CD4-positive, CD25-positive, alpha-beta regulatory T cell (primary cell): ENCODE measurements at regions not wholly inside any gene's neighbourhood (a gene's known extent, or its start where the extent isn't known, plus 50 kb on each side); places are given as distances from the start of the nearest gene placed in this dataset.

Experiments used
- ATAC-seq, 2 donors: fragments of 150-1000 bp; cut with Tn5 transposase; one replicate each; pipeline ENCODE4 v1.10.0; 2021; ENCODE audit warnings: low read depth in 2 of 2, moderate number of reproducible peaks in 2 of 2, moderate library complexity in 1 of 2
- DNase-seq, 3 donors: peaks; one replicate each; pipeline versions ENCODE4 v3.0.0 to v3.0.0-alpha.2; 2012 to 2022; ENCODE audit warnings: mixed read lengths in 1 of 3
- H3K27ac ChIP-seq: one replicate; pipeline ENCODE4 v1.7.0; 2013; ENCODE audit warnings: mild to moderate bottlenecking, low read length; ENCODE audit not compliant: insufficient read depth, poor library complexity, severe bottlenecking
- H3K27me3 ChIP-seq: one replicate; pipeline ENCODE4 v1.7.0; 2013; ENCODE audit warnings: low read length; ENCODE audit not compliant: control insufficient read depth, insufficient read depth
- H3K36me3 ChIP-seq: one replicate; pipeline ENCODE4 v1.7.0; 2013; ENCODE audit warnings: mild to moderate bottlenecking, low read length, moderate library complexity; ENCODE audit not compliant: control insufficient read depth, insufficient read depth
- H3K4me1 ChIP-seq: 2 replicates; pipeline ENCODE4 v1.7.0; 2013; ENCODE audit warnings: mild to moderate bottlenecking, low read length; ENCODE audit not compliant: insufficient read depth, control insufficient read depth, poor library complexity, severe bottlenecking
- H3K4me3 ChIP-seq: one replicate; pipeline ENCODE4 v1.7.0; 2013; ENCODE audit warnings: low read depth, mild to moderate bottlenecking, low read length, moderate library complexity
- H3K9me3 ChIP-seq, 2 experiments: 1 replicate in 1 of 2; 2 replicates in 1 of 2; pipeline ENCODE4 v1.7.0; 2013; ENCODE audit warnings: low read length in 2 of 2, mild to moderate bottlenecking in 1 of 2, moderate library complexity in 1 of 2; ENCODE audit not compliant: control insufficient read depth in 2 of 2
- H3K27ac Mint-ChIP-seq, 3 donors: one replicate each; pipeline ENCODE4 v1.8.0; 2020 to 2022; ENCODE audit warnings: mild to moderate bottlenecking in 3 of 3, mixed read lengths in 3 of 3, moderate library complexity in 2 of 3
- H3K27me3 Mint-ChIP-seq: one replicate; pipeline ENCODE4 v1.8.0; 2022; ENCODE audit warnings: mild to moderate bottlenecking, mixed read lengths
- H3K36me3 Mint-ChIP-seq: one replicate; pipeline ENCODE4 v1.8.0; 2020; ENCODE audit warnings: mixed read lengths
- H3K4me1 Mint-ChIP-seq, 4 donors: one replicate each; pipeline ENCODE4 v1.8.0; 2020 to 2022; ENCODE audit warnings: mixed read lengths in 4 of 4, mild to moderate bottlenecking in 1 of 4
- H3K4me3 Mint-ChIP-seq, 4 donors: one replicate each; pipeline ENCODE4 v1.8.0; 2020 to 2022; ENCODE audit warnings: mild to moderate bottlenecking in 4 of 4, mixed read lengths in 4 of 4, moderate library complexity in 3 of 4
- H3K9me3 Mint-ChIP-seq, 7 donors: one replicate each; pipeline ENCODE4 v1.8.0; 2020 to 2022; ENCODE audit warnings: mixed read lengths in 7 of 7, mild to moderate bottlenecking in 3 of 7, moderate library complexity in 2 of 7

- peaks cover 5 to 10% (median 8%) of the 10 kb centered on the region in 4 donors for H3K4me1 Mint-ChIP-seq
Observed at GRCh38 chr15:56786966-56787365, 53.7 kb upstream of the ZNF280D start.

GRCh38 chr15:56783857-56784661, 50.8 kb upstream of the ZNF280D start:
- Mint-ChIP-seq H3K36me3 (no peaks in the 10 kb centered on the region), H3K4me1 (peaks cover 9 to 18% (median 15%) of the 10 kb centered on the region in 4 donors)
- H3K9me3 ChIP-seq, result no peaks in the 10 kb centered on the region

More at GRCh38 chr15:56786966-56787365, 53.7 kb upstream of the ZNF280D start:
- peaks cover 0 to 6% of the 10 kb centered on the region in 2 experiments for H3K9me3 ChIP-seq
- peak overlapping the region in 2 of 4 donors; percentile 10 to 45 for H3K4me3 Mint-ChIP-seq
- H3K27me3 ChIP-seq, result no peaks in the 10 kb centered on the region
- H3K9me3 Mint-ChIP-seq, result peaks cover 0 to 10% (median 2%) of the 10 kb centered on the region in 7 donors
- no peaks in the 10 kb centered on the region for H3K36me3 Mint-ChIP-seq
- peak overlapping the region; percentile 53 for H3K4me3 ChIP-seq
- no peaks in the 10 kb centered on the region for H3K27me3 Mint-ChIP-seq
- DNase-seq, result peak in 1 of 3 donors; percentile 45
- no peaks in the 10 kb centered on the region for H3K4me1 ChIP-seq
- no peak for ATAC-seq
- no peaks in the 10 kb centered on the region for H3K36me3 ChIP-seq
- H3K27ac ChIP-seq, result no peak overlapping the region
- peak overlapping the region in 2 of 3 donors; percentile 0 to 44 for H3K27ac Mint-ChIP-seq

DNA sequence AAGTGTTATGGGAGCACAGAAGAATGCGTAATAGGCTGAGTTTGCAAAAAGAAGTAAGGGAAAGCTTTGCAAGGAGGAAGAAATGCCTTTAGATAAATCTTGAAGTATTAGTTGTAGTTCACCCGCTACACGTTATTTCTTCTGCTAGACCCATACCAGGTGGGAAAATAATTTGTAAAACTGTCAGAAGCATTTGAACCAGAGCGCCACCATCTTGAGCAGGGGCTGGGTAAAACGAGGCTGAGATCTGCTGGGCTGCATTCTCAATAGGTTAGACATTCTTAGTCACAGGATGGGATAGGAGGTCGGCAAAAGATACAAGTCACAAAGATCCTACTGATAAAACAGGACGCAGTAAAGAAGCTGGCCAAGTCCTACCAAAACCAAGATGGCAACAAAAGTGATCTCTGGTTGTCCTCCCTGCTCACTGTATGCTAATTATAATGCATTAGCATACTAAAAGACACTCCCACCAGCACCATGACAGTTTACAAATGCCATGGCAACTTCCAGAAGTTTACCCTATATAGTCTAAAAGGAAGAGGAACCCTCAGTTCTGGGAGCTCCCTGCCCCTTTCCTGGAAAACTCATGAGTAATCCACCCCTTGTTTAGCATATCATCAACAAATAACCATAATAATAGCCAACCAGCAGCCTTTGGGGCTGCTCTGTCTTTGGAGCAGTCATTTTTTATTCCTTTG, 50.0 kb upstream of the ZNF280D start:
- H3K9me3 ChIP-seq, result no peaks in the 10 kb centered on the region
- H3K4me3 Mint-ChIP-seq, result no peak overlapping the region

More at GRCh38 chr15:56783857-56784661, 50.8 kb upstream of the ZNF280D start:
- Histone ChIP-seq H3K36me3 (no peaks in the 10 kb centered on the region), H3K27ac (no peak overlapping the region), H3K4me3 (no peak overlapping the region), H3K4me1 (peaks cover 3% of the 10 kb centered on the region), H3K27me3 (no peaks in the 10 kb centered on the region)
- Mint-ChIP-seq H3K27me3 (no peaks in the 10 kb centered on the region), H3K27ac (no peak overlapping the region), H3K9me3 (peaks cover 0 to 8% (median 2%) of the 10 kb centered on the region in 7 donors), H3K4me3 (no peak overlapping the region)
- DNase-seq (no peak), ATAC-seq (no peak)

More for the DNA sequence above, 50.0 kb upstream of the ZNF280D start:
- DNase-seq, result no peak
- Histone ChIP-seq H3K27me3 (no peaks in the 10 kb centered on the region), H3K36me3 (no peaks in the 10 kb centered on the region), H3K4me3 (no peak overlapping the region), H3K4me1 (peaks cover 3% of the 10 kb centered on the region), H3K27ac (no peak overlapping the region)
- peaks cover 0 to 5% (median 2%) of the 10 kb centered on the region in 7 donors for H3K9me3 Mint-ChIP-seq
- H3K27me3 Mint-ChIP-seq, result no peaks in the 10 kb centered on the region
- H3K4me1 Mint-ChIP-seq, result peaks cover 9 to 18% (median 16%) of the 10 kb centered on the region in 4 donors
- ATAC-seq, result no peak
- H3K27ac Mint-ChIP-seq, result no peak overlapping the region
- no peaks in the 10 kb centered on the region for H3K36me3 Mint-ChIP-seq
